ENCODE measurements at regions not wholly inside any gene's neighbourhood (a gene's known extent, or its start where the extent isn't known, plus 50 kb on each side); places are given as distances from the start of the nearest gene placed in this dataset.

- Histone ChIP-seq H2AFZ (no peak overlapping the region), H4K20me1 (ENCODE audit: insufficient read depth, poor library complexity, severe bottlenecking) (no peaks in the 10 kb centered on the region), H3K4me3 (no peak overlapping the region), H3K9me2 (replicated peaks; ENCODE audit: insufficient read depth) (no peaks in the 10 kb centered on the region), H3K4me2 (no peak overlapping the region), H3K27ac (no peak overlapping the region), H3K4me1 (ENCODE audit: insufficient read depth) (no peaks in the 10 kb centered on the region), H3K27me3 (no peaks in the 10 kb centered on the region), H3K36me3 (replicated peaks; ENCODE audit: insufficient read depth, low read depth) (no peaks in the 10 kb centered on the region), H3K79me2 (no peaks in the 10 kb centered on the region), H3K9me3 (ENCODE audit: low read depth) (no peaks in the 10 kb centered on the region)
- no peak for DNase-seq (ENCODE audit: low spot score)
- TF ChIP-seq EZH2phosphoT487 (IDR thresholded peaks at IDR 0.05; ENCODE audit: low read depth, severe bottlenecking, unreplicated experiment) (no peak), EZH2 (IDR thresholded peaks at IDR 0.05; ENCODE audit: borderline replicate concordance) (no peak), CTCF (IDR thresholded peaks at IDR 0.05; ENCODE audit: poor library complexity) (no peak)
Measured at GRCh38 chr12:88646824-88647223, 66.6 kb upstream of the KITLG start.

GRCh38 chr12:88645816-88646215 lies 65.5 kb upstream of the KITLG start:
- no peak overlapping the region for H3K4me2 ChIP-seq
- H3K36me3 ChIP-seq (replicated peaks; ENCODE audit: insufficient read depth, low read depth) = no peaks in the 10 kb centered on the region
- H3K9me3 ChIP-seq (ENCODE audit: low read depth) = no peaks in the 10 kb centered on the region
- no peak overlapping the region for H2AFZ ChIP-seq
- H3K9me2 ChIP-seq (replicated peaks; ENCODE audit: insufficient read depth) = no peaks in the 10 kb centered on the region
- no peak for DNase-seq (ENCODE audit: low spot score)
- H3K4me1 ChIP-seq (ENCODE audit: insufficient read depth) = no peaks in the 10 kb centered on the region
- TF ChIP-seq EZH2phosphoT487 (IDR thresholded peaks at IDR 0.05; ENCODE audit: low read depth, severe bottlenecking, unreplicated experiment) = no peak
- TF ChIP-seq CTCF (IDR thresholded peaks at IDR 0.05; ENCODE audit: poor library complexity) = no peak
- TF ChIP-seq EZH2 (IDR thresholded peaks at IDR 0.05; ENCODE audit: borderline replicate concordance) = no peak
- 83% methylated on average over 1 of the region's 1 CpG for WGBS (ENCODE audit: low lambda C conversion rate, missing lambda C conversion rate)
- no peaks in the 10 kb centered on the region for H4K20me1 ChIP-seq (ENCODE audit: insufficient read depth, poor library complexity, severe bottlenecking)
- H3K79me2 ChIP-seq = no peaks in the 10 kb centered on the region
- H3K4me3 ChIP-seq = no peak overlapping the region
- H3K27me3 ChIP-seq = no peaks in the 10 kb centered on the region
- no peak overlapping the region for H3K27ac ChIP-seq

- H3K79me2 ChIP-seq = no peaks in the 10 kb centered on the region
- no peak for DNase-seq (ENCODE audit: low spot score)
- no peaks in the 10 kb centered on the region for H3K36me3 ChIP-seq (replicated peaks; ENCODE audit: insufficient read depth, low read depth)
- WGBS (ENCODE audit: low lambda C conversion rate, missing lambda C conversion rate) = 93% methylated on average over 7 of the region's 7 CpGs
- H3K4me1 ChIP-seq (ENCODE audit: insufficient read depth) = no peaks in the 10 kb centered on the region
- no peaks in the 10 kb centered on the region for H4K20me1 ChIP-seq (ENCODE audit: insufficient read depth, poor library complexity, severe bottlenecking)
- no peak overlapping the region for H3K27ac ChIP-seq
- no peak overlapping the region for H2AFZ ChIP-seq
- no peaks in the 10 kb centered on the region for H3K9me3 ChIP-seq (ENCODE audit: low read depth)
- no peak for TF ChIP-seq EZH2phosphoT487 (IDR thresholded peaks at IDR 0.05; ENCODE audit: low read depth, severe bottlenecking, unreplicated experiment)
- no peak for TF ChIP-seq EZH2 (IDR thresholded peaks at IDR 0.05; ENCODE audit: borderline replicate concordance)
- no peak for TF ChIP-seq CTCF (IDR thresholded peaks at IDR 0.05; ENCODE audit: poor library complexity)
- H3K4me3 ChIP-seq = no peak overlapping the region
- H3K9me2 ChIP-seq (replicated peaks; ENCODE audit: insufficient read depth) = no peaks in the 10 kb centered on the region
- no peaks in the 10 kb centered on the region for H3K27me3 ChIP-seq
- no peak overlapping the region for H3K4me2 ChIP-seq
Measured at GRCh38 chr12:88644946-88645702, 64.9 kb upstream of the KITLG start.

Measured in hepatocyte (in vitro differentiated cells).